GM21390 (cell line): ENCODE measurements at regions not wholly inside any gene's neighbourhood (a gene's known extent, or its start where the extent isn't known, plus 50 kb on each side); places are given as distances from the start of the nearest gene placed in this dataset.

Experiments used
- ATAC-seq: cut with Tn5 transposase; IDR thresholded peaks from one replicate; pipeline ENCODE4 v1.9.1; 2021; ENCODE audit not compliant: unreplicated experiment

GRCh38 chr1:234940841-234941240 is 187.8 kb downstream of the TOMM20 start:
- ATAC-seq = no peak

DNA sequence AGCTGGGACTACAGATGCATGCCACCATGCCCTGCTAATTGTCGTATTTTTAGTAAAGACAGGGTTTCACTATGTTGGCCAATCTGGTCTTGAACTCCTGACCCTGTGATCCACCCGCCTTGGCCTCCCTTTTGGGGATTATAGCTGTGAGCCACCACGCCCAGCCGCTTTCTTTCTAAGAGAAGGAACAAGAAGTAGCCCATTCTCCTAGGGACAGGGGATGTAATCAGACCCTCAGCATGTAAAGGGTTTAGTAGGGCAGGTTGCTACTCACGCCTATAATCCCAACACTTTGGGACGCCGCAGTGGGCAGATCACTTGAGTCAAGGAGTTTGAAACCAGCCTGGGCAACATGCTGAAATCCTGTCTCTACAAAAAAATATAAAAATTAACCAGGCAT is 189.7 kb downstream of the TOMM20 start:
- ATAC-seq = no peak

DNA sequence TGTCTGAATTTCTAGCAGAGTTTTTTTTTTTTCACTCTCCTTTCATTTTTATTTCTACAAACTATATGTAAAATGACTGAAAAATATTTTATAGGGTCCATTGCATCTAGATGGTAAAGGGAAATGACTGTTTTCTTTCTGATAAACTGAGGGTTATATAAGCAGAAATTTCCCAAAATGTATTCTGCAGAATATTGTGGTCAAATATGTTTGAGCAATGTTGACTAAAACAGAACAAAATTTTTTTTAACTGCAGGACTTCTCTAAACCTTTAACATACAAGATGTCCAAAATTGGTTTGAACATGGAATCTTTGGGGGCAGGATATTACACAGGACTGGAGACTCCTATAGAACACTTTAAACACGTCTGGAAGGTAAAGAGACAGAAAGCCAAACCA is 190.5 kb downstream of the TOMM20 start:
- no peak for ATAC-seq

- ATAC-seq = no peak
Measured at GRCh38 chr1:234936612-234937389, 191.8 kb downstream of the TOMM20 start.

GRCh38 chr1:234934611-234935033 is 194.0 kb downstream of the TOMM20 start:
- no peak for ATAC-seq

- ATAC-seq = peak; percentile 90
Measured at GRCh38 chr1:234933475-234933874, 195.2 kb downstream of the TOMM20 start.

- ATAC-seq = peak; percentile 29
Measured at GRCh38 chr1:234932511-234933430, 195.9 kb downstream of the TOMM20 start.

DNA sequence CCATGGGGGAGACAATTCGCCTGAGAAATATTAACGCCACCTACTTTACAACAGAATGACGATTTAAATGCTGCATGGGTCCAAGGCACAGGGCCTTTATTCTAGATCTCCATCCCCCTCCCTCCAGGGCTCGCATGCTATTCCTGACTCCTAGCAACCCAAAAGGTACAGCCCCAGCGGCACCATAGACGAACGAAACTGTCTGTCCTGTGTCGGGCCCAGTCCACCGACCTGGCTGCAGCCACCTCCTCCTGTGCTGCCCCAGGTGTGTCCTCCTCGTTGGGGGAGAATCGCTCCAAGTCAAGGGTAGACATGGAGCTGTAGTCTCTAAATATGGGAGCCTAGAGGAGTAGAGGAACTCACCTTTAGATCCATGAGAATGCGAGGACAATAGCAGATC is 196.5 kb downstream of the TOMM20 start:
- no peak for ATAC-seq

- ATAC-seq = no peak
Measured at GRCh38 chr1:234931404-234931973, 197.1 kb downstream of the TOMM20 start.

- ATAC-seq = no peak
Measured at GRCh38 chr1:234929369-234929768, 199.3 kb downstream of the TOMM20 start.

GRCh38 chr1:234928642-234929041 is 200.0 kb downstream of the TOMM20 start:
- no peak for ATAC-seq

GRCh38 chr1:234927971-234928640 is 200.5 kb downstream of the TOMM20 start:
- ATAC-seq = no peak

GRCh38 chr1:234927312-234927970 is 201.2 kb downstream of the TOMM20 start:
- no peak for ATAC-seq

- peak; percentile 88 for ATAC-seq
Measured at GRCh38 chr1:234926559-234927311, 201.9 kb downstream of the TOMM20 start.

- ATAC-seq = no peak
Measured at GRCh38 chr1:234926264-234926558, 202.4 kb downstream of the TOMM20 start.

DNA sequence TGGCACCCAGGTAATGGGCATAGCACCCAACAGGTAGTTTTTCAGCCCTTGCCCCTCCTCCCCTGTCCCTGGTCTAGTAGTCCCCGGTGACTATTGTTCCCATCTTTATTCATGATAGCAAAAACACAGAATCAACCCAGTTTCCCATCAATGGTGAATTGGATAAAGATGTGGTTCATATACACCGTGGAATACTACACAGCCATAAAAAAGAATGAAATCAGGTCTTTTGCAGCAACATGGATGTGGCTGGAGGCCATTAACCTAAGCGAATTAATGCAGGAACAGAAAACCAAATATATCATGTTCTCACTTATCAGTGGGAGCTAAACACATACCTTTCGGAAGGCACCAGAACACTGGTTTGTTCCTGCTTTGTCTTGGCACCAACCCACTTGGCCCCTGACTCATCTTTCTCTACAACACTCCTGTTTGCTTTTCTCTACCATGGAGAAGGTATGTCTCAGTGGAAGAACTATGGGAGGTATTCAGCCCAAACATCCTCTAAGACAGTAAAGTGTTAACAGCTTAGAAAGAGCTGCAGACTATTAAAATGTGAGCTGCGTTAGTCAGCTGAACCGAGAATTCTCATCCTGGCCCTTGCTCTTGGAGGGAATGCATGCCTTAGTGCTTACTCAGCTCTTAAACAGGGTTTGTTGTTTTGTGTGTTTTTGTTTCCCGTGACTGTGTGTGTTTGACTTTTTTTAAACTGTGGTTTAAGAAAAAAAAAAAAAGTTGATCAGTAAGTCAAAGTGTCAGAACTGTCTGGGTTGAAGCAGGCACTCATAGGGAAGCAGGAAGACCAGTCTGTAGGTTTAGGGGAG is 203.0 kb downstream of the TOMM20 start:
- no peak for ATAC-seq

GRCh38 chr1:234924450-234925355 is 203.9 kb downstream of the TOMM20 start:
- no peak for ATAC-seq

- ATAC-seq = no peak
Measured at GRCh38 chr1:234923626-234924025, 205.0 kb downstream of the TOMM20 start.
